ENCODE measurements at regions not wholly inside any gene's neighbourhood (a gene's known extent, or its start where the extent isn't known, plus 50 kb on each side); places are given as distances from the start of the nearest gene placed in this dataset.

DNA sequence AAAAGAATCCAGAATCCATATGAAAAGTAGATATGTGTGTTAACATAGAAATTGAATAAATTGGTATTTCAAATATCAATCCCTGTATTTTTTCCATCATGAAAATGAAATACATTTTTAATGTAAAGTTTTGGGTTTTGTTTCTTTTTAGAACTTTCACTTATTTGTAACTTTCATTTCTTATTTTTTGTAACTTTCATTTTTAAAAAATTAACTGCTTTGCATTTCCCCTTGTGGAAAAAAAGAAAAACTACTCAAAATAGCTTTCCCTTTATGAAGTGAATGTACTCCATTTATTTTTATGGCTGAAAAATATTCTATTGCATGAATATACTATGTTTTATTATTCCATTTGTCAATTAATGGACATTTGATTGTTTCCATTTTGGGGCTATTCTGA, 75.6 kb upstream of the SMNDC1 start:
- TF ChIP-seq EZH2 (IDR thresholded peaks at IDR 0.05; ENCODE audit: borderline replicate concordance) = no peak
- TF ChIP-seq, protein P1, sequence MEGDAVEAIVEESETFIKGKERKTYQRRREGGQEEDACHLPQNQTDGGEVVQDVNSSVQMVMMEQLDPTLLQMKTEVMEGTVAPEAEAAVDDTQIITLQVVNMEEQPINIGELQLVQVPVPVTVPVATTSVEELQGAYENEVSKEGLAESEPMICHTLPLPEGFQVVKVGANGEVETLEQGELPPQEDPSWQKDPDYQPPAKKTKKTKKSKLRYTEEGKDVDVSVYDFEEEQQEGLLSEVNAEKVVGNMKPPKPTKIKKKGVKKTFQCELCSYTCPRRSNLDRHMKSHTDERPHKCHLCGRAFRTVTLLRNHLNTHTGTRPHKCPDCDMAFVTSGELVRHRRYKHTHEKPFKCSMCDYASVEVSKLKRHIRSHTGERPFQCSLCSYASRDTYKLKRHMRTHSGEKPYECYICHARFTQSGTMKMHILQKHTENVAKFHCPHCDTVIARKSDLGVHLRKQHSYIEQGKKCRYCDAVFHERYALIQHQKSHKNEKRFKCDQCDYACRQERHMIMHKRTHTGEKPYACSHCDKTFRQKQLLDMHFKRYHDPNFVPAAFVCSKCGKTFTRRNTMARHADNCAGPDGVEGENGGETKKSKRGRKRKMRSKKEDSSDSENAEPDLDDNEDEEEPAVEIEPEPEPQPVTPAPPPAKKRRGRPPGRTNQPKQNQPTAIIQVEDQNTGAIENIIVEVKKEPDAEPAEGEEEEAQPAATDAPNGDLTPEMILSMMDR (IDR thresholded peaks at IDR 0.05; ENCODE audit: poor library complexity) = no peak
